ENCODE measurements at regions not wholly inside any gene's neighbourhood (a gene's known extent, or its start where the extent isn't known, plus 50 kb on each side); places are given as distances from the start of the nearest gene placed in this dataset.

GRCh38 chr6:164378330-164378729 is 931.1 kb downstream of the C6orf118 start:
- 81% methylated on average over 2 of the region's 2 CpGs for WGBS
- no peak for TF ChIP-seq EP300 (IDR thresholded peaks at IDR 0.05)
- no peak for TF ChIP-seq CTCF (IDR thresholded peaks at IDR 0.05)
- no peak for TF ChIP-seq POLR2AphosphoS5 (IDR thresholded peaks at IDR 0.05)
- TF ChIP-seq POLR2A (IDR thresholded peaks at IDR 0.05) = no peak
- no peaks in the 10 kb centered on the region for H3K9me3 ChIP-seq
- H3K27ac ChIP-seq = no peak overlapping the region
- H3K27me3 ChIP-seq = no peaks in the 10 kb centered on the region
- DNase-seq (ENCODE audit: low spot score in 2 of 2) = no peak
- H3K4me1 ChIP-seq = no peaks in the 10 kb centered on the region
- no peak overlapping the region for H3K4me3 ChIP-seq
- no peaks in the 10 kb centered on the region for H3K36me3 ChIP-seq

- no peak overlapping the region for H3K27ac ChIP-seq
- no peak overlapping the region for H3K4me3 ChIP-seq
- no peaks in the 10 kb centered on the region for H3K9me3 ChIP-seq
- no peaks in the 10 kb centered on the region for H3K4me1 ChIP-seq
- TF ChIP-seq CTCF (IDR thresholded peaks at IDR 0.05) = no peak
- TF ChIP-seq POLR2AphosphoS5 (IDR thresholded peaks at IDR 0.05) = no peak
- no peak for TF ChIP-seq POLR2A (IDR thresholded peaks at IDR 0.05)
- TF ChIP-seq EP300 (IDR thresholded peaks at IDR 0.05) = no peak
- WGBS = 61% methylated on average over 6 of the region's 6 CpGs
- H3K36me3 ChIP-seq = no peaks in the 10 kb centered on the region
- H3K27me3 ChIP-seq = no peaks in the 10 kb centered on the region
- DNase-seq (ENCODE audit: low spot score in 2 of 2) = no peak
Measured at GRCh38 chr6:164377348-164377918, 932.0 kb downstream of the C6orf118 start.

- Histone ChIP-seq H3K9me3 (no peaks in the 10 kb centered on the region), H3K4me3 (no peak overlapping the region), H3K4me1 (no peaks in the 10 kb centered on the region), H3K27me3 (no peaks in the 10 kb centered on the region), H3K36me3 (no peaks in the 10 kb centered on the region), H3K27ac (no peak overlapping the region)
- TF ChIP-seq POLR2A (IDR thresholded peaks at IDR 0.05) = no peak
- no peak for TF ChIP-seq POLR2AphosphoS5 (IDR thresholded peaks at IDR 0.05)
- TF ChIP-seq CTCF (IDR thresholded peaks at IDR 0.05) = no peak
- TF ChIP-seq EP300 (IDR thresholded peaks at IDR 0.05) = no peak
- DNase-seq (ENCODE audit: low spot score in 2 of 2) = no peak
Measured at GRCh38 chr6:164370773-164371172, 938.6 kb downstream of the C6orf118 start.

- Histone ChIP-seq H3K4me1 (no peaks in the 10 kb centered on the region), H3K9me3 (no peaks in the 10 kb centered on the region), H3K36me3 (no peaks in the 10 kb centered on the region), H3K27ac (no peak overlapping the region), H3K27me3 (no peaks in the 10 kb centered on the region), H3K4me3 (no peak overlapping the region)
- WGBS = 97% methylated on average over 2 of the region's 2 CpGs
- DNase-seq (ENCODE audit: low spot score in 2 of 2) = no peak
- TF ChIP-seq POLR2AphosphoS5 (IDR thresholded peaks at IDR 0.05) (no peak), EP300 (IDR thresholded peaks at IDR 0.05) (no peak), POLR2A (IDR thresholded peaks at IDR 0.05) (no peak), CTCF (IDR thresholded peaks at IDR 0.05) (no peak)
Measured at GRCh38 chr6:164359441-164359840, 944.9 kb downstream of the QKI start.

- Histone ChIP-seq H3K9me3 (no peaks in the 10 kb centered on the region), H3K36me3 (no peaks in the 10 kb centered on the region), H3K27me3 (no peaks in the 10 kb centered on the region), H3K27ac (no peak overlapping the region), H3K4me3 (no peak overlapping the region), H3K4me1 (no peaks in the 10 kb centered on the region)
- no peak for DNase-seq (ENCODE audit: low spot score in 2 of 2)
- TF ChIP-seq POLR2AphosphoS5 (IDR thresholded peaks at IDR 0.05) (no peak), POLR2A (IDR thresholded peaks at IDR 0.05) (no peak), EP300 (IDR thresholded peaks at IDR 0.05) (no peak), CTCF (IDR thresholded peaks at IDR 0.05) (no peak)
- 85% methylated on average over 2 of the region's 2 CpGs for WGBS
Measured at GRCh38 chr6:164359036-164359435, 944.5 kb downstream of the QKI start.
